Loucy (cell line): ENCODE measurements at regions not wholly inside any gene's neighbourhood (a gene's known extent, or its start where the extent isn't known, plus 50 kb on each side); places are given as distances from the start of the nearest gene placed in this dataset.

Experiments
- H2AFZ ChIP-seq: fragments of 200-600 bp; sonication (generic); 2 replicates; pipeline ENCODE4 v1.6.0; 2016; ENCODE audit warnings: antibody characterized with exemption, mild to moderate bottlenecking, low read length, moderate library complexity
- H3F3A ChIP-seq: fragments of 200-600 bp; 2 replicates; pipeline ENCODE4 v1.6.0; 2016; ENCODE audit warnings: antibody characterized with exemption, low read depth, mild to moderate bottlenecking
- H3K27me3 ChIP-seq: fragments of 200-600 bp; sonication (generic); 2 replicates; pipeline ENCODE4 v1.6.1; 2014; ENCODE audit warnings: low read length, mild to moderate bottlenecking; ENCODE audit not compliant: insufficient read depth, poor library complexity, severe bottlenecking
- H3K36me3 ChIP-seq: fragments of 200-600 bp; sonication (generic); 2 replicates; pipeline ENCODE4 v1.6.1; 2016; ENCODE audit warnings: low read length; ENCODE audit not compliant: insufficient read depth
- H3K4me1 ChIP-seq: fragments of 200-600 bp; sonication (generic); 2 replicates; pipeline ENCODE4 v1.5.1; 2014; ENCODE audit warnings: low read length, mild to moderate bottlenecking; ENCODE audit not compliant: insufficient read depth, poor library complexity, severe bottlenecking
- H3K4me2 ChIP-seq: fragments of 200-600 bp; sonication (generic); 2 replicates; pipeline ENCODE4 v1.6.0; 2014; ENCODE audit warnings: antibody characterized with exemption, low read length, low read depth, mild to moderate bottlenecking; ENCODE audit not compliant: poor library complexity, severe bottlenecking
- H3K4me3 ChIP-seq: fragments of 200-600 bp; sonication (generic); 2 replicates; pipeline ENCODE4 v1.5.1; 2014; ENCODE audit warnings: low read length, mild to moderate bottlenecking, mixed read lengths; ENCODE audit not compliant: poor library complexity, severe bottlenecking
- H3K79me2 ChIP-seq: fragments of 200-600 bp; sonication (generic); 2 replicates; pipeline ENCODE4 v1.6.1; 2014; ENCODE audit warnings: low read length; ENCODE audit not compliant: insufficient read depth
- H3K9ac ChIP-seq: fragments of 200-600 bp; sonication (generic); 2 replicates; pipeline ENCODE4 v1.6.0; 2014; ENCODE audit warnings: mild to moderate bottlenecking, low read depth, low read length, moderate library complexity; ENCODE audit not compliant: poor library complexity, severe bottlenecking
- H3K9me2 ChIP-seq: fragments of 200-600 bp; sonication (generic); replicated peaks from 2 replicates; pipeline ENCODE4 v1.6.1; 2016; ENCODE audit warnings: low read depth, low read length, mixed read lengths
- H3K9me3 ChIP-seq: fragments of 200-600 bp; sonication (generic); 2 replicates; pipeline ENCODE4 v1.6.1; 2014; ENCODE audit warnings: mild to moderate bottlenecking, antibody characterized with exemption, low read length, low read depth; ENCODE audit not compliant: insufficient read depth
- H4K20me1 ChIP-seq: fragments of 200-600 bp; sonication (generic); 2 replicates; pipeline ENCODE4 v1.6.0; 2014; ENCODE audit warnings: antibody characterized with exemption, low read length, mild to moderate bottlenecking; ENCODE audit not compliant: insufficient read depth, poor library complexity, severe bottlenecking
- CTCF ChIP-seq: fragments of 200-600 bp; sonication (generic); conservative IDR thresholded peaks from 2 replicates; pipeline ENCODE4 v1.5.1; 2014; ENCODE audit warnings: mild to moderate bottlenecking, antibody characterized with exemption, low read length
- EZH2phosphoT487 ChIP-seq: fragments of 200-600 bp; IDR thresholded peaks from 2 replicates; pipeline ENCODE4 v1.6.1; 2018; ENCODE audit warnings: antibody characterized with exemption, mild to moderate bottlenecking, moderate library complexity, borderline replicate concordance

- H3K4me1 ChIP-seq = no peaks in the 10 kb centered on the region
Measured at GRCh38 chr2:236867441-236868260, 218.0 kb upstream of the COPS8 start.

GRCh38 chr2:236870370-236870769, 215.3 kb upstream of the COPS8 start:
- TF ChIP-seq CTCF (no peak), EZH2phosphoT487 (no peak)
- Histone ChIP-seq H2AFZ (no peak overlapping the region), H3K9me2 (no peaks in the 10 kb centered on the region), H3K9ac (no peak overlapping the region), H3K27me3 (no peaks in the 10 kb centered on the region), H3K36me3 (no peaks in the 10 kb centered on the region), H3K4me3 (no peak overlapping the region), H3K4me2 (no peak overlapping the region), H4K20me1 (no peaks in the 10 kb centered on the region), H3F3A (no peaks in the 10 kb centered on the region), H3K9me3 (no peaks in the 10 kb centered on the region), H3K4me1 (no peaks in the 10 kb centered on the region), H3K79me2 (no peaks in the 10 kb centered on the region)

More at GRCh38 chr2:236867441-236868260, 218.0 kb upstream of the COPS8 start:
- Histone ChIP-seq H4K20me1 (no peaks in the 10 kb centered on the region), H3K79me2 (no peaks in the 10 kb centered on the region), H3K9me2 (no peaks in the 10 kb centered on the region), H2AFZ (no peak overlapping the region), H3K4me2 (no peak overlapping the region), H3F3A (no peaks in the 10 kb centered on the region), H3K4me3 (no peak overlapping the region), H3K9ac (no peak overlapping the region), H3K27me3 (no peaks in the 10 kb centered on the region), H3K9me3 (no peaks in the 10 kb centered on the region), H3K36me3 (no peaks in the 10 kb centered on the region)
- TF ChIP-seq CTCF = no peak
- TF ChIP-seq EZH2phosphoT487 = no peak

- H4K20me1 ChIP-seq = no peaks in the 10 kb centered on the region
- no peak for TF ChIP-seq EZH2phosphoT487
- H3K27me3 ChIP-seq = no peaks in the 10 kb centered on the region
- H2AFZ ChIP-seq = no peak overlapping the region
- no peaks in the 10 kb centered on the region for H3K36me3 ChIP-seq
- no peaks in the 10 kb centered on the region for H3K9me2 ChIP-seq
- peak overlapping the region; percentile 3 for H3K4me2 ChIP-seq
- H3F3A ChIP-seq = no peaks in the 10 kb centered on the region
- no peaks in the 10 kb centered on the region for H3K79me2 ChIP-seq
- H3K4me3 ChIP-seq = no peak overlapping the region
- H3K9ac ChIP-seq = no peak overlapping the region
- H3K9me3 ChIP-seq = no peaks in the 10 kb centered on the region
- H3K4me1 ChIP-seq = no peaks in the 10 kb centered on the region
Measured at GRCh38 chr2:236871500-236872001, 214.1 kb upstream of the COPS8 start.
